Heart right ventricle (tissue), 16 donors: ENCODE measurements at regions not wholly inside any gene's neighbourhood (a gene's known extent, or its start where the extent isn't known, plus 50 kb on each side); places are given as distances from the start of the nearest gene placed in this dataset.
A peak's percentile ranks its signal among the peaks of the same experiment; 100 is the strongest.

Experiments
- ATAC-seq, 8 donors: fragments of 200-7000 bp; cut with Tn5 transposase; one replicate each; pipeline ENCODE4 v1.9.1; 2020; ENCODE audit warnings: mild to moderate bottlenecking in 8 of 8, moderate library complexity in 8 of 8, moderate number of reproducible peaks in 1 of 8
- DNase-seq, 2 donors: peaks; one replicate each; pipeline ENCODE4 v3.0.0-alpha.2; 2020
- H3K27ac ChIP-seq, 10 donors: fragments of 200-600 bp; sonication (generic) in 2 of 10; one replicate each; pipeline versions ENCODE4 v1.5.0 to v1.8.0; 2020 to 2022; ENCODE audit warnings: mild to moderate bottlenecking in 3 of 10
- H3K27me3 ChIP-seq, 7 donors: fragments of 200-600 bp; one replicate each; pipeline ENCODE4 v1.8.0; 2021 to 2022; ENCODE audit warnings: mild to moderate bottlenecking in 2 of 7
- H3K36me3 ChIP-seq, 9 donors: fragments of 200-600 bp; sonication (generic) in 1 of 9; one replicate each; pipeline versions ENCODE4 v1.5.0 to v1.8.0; 2020 to 2022; ENCODE audit warnings: mild to moderate bottlenecking in 2 of 9
- H3K4me1 ChIP-seq, 9 donors: fragments of 200-600 bp; sonication (generic) in 1 of 9; one replicate each; pipeline versions ENCODE4 v1.5.0 to v1.8.0; 2020 to 2022; ENCODE audit warnings: mild to moderate bottlenecking in 4 of 9
- H3K4me3 ChIP-seq, 10 donors: fragments of 200-600 bp; sonication (generic) in 2 of 10; one replicate each; pipeline versions ENCODE4 v1.5.0 to v1.8.0; 2020 to 2022; ENCODE audit warnings: mild to moderate bottlenecking in 7 of 10, moderate library complexity in 2 of 10
- H3K9me3 ChIP-seq, 11 donors: fragments of 200-600 bp in 10 of 11; sonication (generic) in 2 of 11; one replicate each; pipeline versions ENCODE4 v1.5.0 to v1.8.0; 2013 to 2022; ENCODE audit warnings: mild to moderate bottlenecking in 2 of 11, control low read depth in 1 of 11, moderate library complexity in 1 of 11
- WGBS, 2 donors: extraction: QIAGEN DNeasy Blood & Tissue Kit; methylation state at CpG; one replicate each; pipeline ENCODE4 v1.1.7; 2013; ENCODE audit warnings: inconsistent platforms in 1 of 2; 5-methylcytosine and 5-hydroxymethylcytosine counted together
- intact Hi-C, 10 donors: fragments of 100-400 bp; cut with DNase I; formaldehyde crosslinking; loops; one replicate each; pipeline versions ENCODE4 v1.11.1 to v1.14.2; 2022
- TF ChIP-seq, protein P1 (sequence below), 9 donors: fragments of 200-600 bp; sonication (generic) in 2 of 9; IDR thresholded peaks; one replicate each; pipeline versions ENCODE4 v1.5.0 to v1.8.0; 2021 to 2022; ENCODE audit warnings: antibody characterized with exemption in 9 of 9, mild to moderate bottlenecking in 5 of 9, moderate library complexity in 1 of 9
- donor health status: Arrhythmogenic right ventricular cardiomyopathy.
- donor health status: ischemic (EF 13 %, LVEDD 7.1; RV severe dilation, severe dysfunction).
- donor health status: healthy with polysubstance abuse.
- donor health status: DM: no; HTN: yes; CAD: no.
- donor health status: DM: no; HTN: no; CAD: no.
- donor health status: ischemic (EF 25% LVEDD 6.9; RV normal size, moderate dysfunction).
- donor health status: ischemic (EF 25% LVEDD 5.7; RV mildly dilated, moderate dysfunction).
- donor health status: healthy.
- donor health status: DM: yes; HTN: yes; CAD: no.
- donor health status: Ischemic cardiomyopathy.
- donor health status: ischemic (EF 35%, LVEDD 5.7; RV mildly dilated, moderate dysfunction).
- donor health status: nonischemic (EF 11% LVEDD 7.7; RV severe dilation, severe dysfunction).
- donor health status: DM: yes; HTN: yes; CAD: no.
- donor health status: PGD.
- donor health status: ischemic (EF 29% LVEDD 5.4; RV normal size, mild dysfunction).
- donor health status: nonischemic (EF 23%, LVEDD 6.1; RV moderate dilation, normal function).

GRCh38 chr16:58815181-58815888, 81.2 kb upstream of the GOT2 start:
- no peak for DNase-seq
- TF ChIP-seq, protein P1, sequence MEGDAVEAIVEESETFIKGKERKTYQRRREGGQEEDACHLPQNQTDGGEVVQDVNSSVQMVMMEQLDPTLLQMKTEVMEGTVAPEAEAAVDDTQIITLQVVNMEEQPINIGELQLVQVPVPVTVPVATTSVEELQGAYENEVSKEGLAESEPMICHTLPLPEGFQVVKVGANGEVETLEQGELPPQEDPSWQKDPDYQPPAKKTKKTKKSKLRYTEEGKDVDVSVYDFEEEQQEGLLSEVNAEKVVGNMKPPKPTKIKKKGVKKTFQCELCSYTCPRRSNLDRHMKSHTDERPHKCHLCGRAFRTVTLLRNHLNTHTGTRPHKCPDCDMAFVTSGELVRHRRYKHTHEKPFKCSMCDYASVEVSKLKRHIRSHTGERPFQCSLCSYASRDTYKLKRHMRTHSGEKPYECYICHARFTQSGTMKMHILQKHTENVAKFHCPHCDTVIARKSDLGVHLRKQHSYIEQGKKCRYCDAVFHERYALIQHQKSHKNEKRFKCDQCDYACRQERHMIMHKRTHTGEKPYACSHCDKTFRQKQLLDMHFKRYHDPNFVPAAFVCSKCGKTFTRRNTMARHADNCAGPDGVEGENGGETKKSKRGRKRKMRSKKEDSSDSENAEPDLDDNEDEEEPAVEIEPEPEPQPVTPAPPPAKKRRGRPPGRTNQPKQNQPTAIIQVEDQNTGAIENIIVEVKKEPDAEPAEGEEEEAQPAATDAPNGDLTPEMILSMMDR (IDR thresholded peaks at IDR 0.05): no peak
- peak in 5 of 8 donors; percentile 27 to 80 (median 59) for ATAC-seq
- Histone ChIP-seq H3K4me3 (no peak overlapping the region), H3K9me3 (no peaks in the 10 kb centered on the region), H3K36me3 (no peaks in the 10 kb centered on the region), H3K27me3 (no peaks in the 10 kb centered on the region), H3K4me1 (peaks cover 0 to 7% (median 0%) of the 10 kb centered on the region in 9 donors), H3K27ac (no peak overlapping the region)
- intact Hi-C loops: no loop called here
- WGBS, 2 donors: 66 to 71% methylated on average over 7 of the region's 7 CpGs

- WGBS, 2 donors: 0 to 1% methylated on average over 12 of the region's 12 CpGs
- H3K27ac ChIP-seq: peak overlapping the region in 1 of 10 donors; percentile 27
- ATAC-seq: peak; percentile 51 to 83 (median 77)
- TF ChIP-seq, protein P1 (IDR thresholded peaks at IDR 0.05): peak; percentile 56 to 88 (median 86)
- peaks cover 0 to 7% (median 0%) of the 10 kb centered on the region in 9 donors for H3K4me1 ChIP-seq
- no peaks in the 10 kb centered on the region for H3K27me3 ChIP-seq
- intact Hi-C loops: no loop called here
- H3K4me3 ChIP-seq: peak overlapping the region in 7 of 10 donors; percentile 16 to 46 (median 38)
- H3K9me3 ChIP-seq: no peaks in the 10 kb centered on the region
- no peaks in the 10 kb centered on the region for H3K36me3 ChIP-seq
- DNase-seq: peak; percentile 23
These were observed 80.3 kb upstream of the GOT2 start for GRCh38 chr16:58814348-58814801.

DNA sequence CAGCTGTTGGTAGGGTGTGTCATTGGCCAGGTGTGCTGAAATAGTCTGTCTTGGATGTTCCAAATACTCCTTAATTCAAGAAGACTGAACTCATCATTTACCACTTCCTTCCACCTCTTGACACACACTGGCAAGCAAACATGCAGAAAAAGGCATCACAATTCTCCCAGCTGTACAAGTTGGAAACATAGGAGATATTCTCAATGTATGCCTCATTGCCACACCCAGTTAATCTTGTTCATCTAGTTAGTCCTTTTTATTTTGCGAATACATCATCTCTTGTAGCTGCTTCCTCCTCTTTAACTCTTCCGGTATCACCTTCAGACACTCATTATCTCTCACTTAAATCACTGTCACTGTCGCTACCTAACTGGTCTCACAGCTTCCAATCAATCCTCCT, 75.1 kb upstream of the GOT2 start:
- intact Hi-C loops: no loop called here
- no peaks in the 10 kb centered on the region for H3K36me3 ChIP-seq
- no peak for ATAC-seq

DNA sequence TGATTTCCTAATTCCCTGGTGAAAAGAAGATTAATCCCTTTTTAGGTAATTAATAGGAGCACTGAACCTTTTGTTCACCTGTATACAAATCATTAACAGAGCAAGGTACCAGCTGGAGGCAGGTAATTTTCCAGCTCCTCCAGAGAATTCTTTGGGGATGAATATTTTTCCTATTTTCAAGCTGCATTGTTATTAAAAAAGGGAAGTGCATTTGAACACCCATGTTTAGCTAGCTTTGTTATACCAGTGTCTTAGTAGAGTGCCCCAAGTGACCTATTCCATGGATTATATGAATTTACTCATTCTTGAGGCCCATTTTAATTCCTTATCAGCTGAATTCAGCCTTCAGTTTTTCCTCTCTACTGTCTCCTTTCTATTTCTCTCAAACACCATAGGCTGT, 73.2 kb upstream of the GOT2 start:
- Histone ChIP-seq H3K9me3 (peaks cover 0 to 10% (median 0%) of the 10 kb centered on the region in 11 donors), H3K36me3 (no peaks in the 10 kb centered on the region), H3K27ac (no peak overlapping the region), H3K4me1 (no peaks in the 10 kb centered on the region), H3K4me3 (no peak overlapping the region), H3K27me3 (no peaks in the 10 kb centered on the region)
- DNase-seq: no peak
- intact Hi-C loops: no loop called here
- ATAC-seq: no peak
- TF ChIP-seq, protein P1 (IDR thresholded peaks at IDR 0.05): no peak

More for the DNA sequence above, 75.1 kb upstream of the GOT2 start:
- no peak overlapping the region for H3K4me3 ChIP-seq
- no peaks in the 10 kb centered on the region for H3K27me3 ChIP-seq
- DNase-seq: no peak
- H3K4me1 ChIP-seq: no peaks in the 10 kb centered on the region
- 85 to 86% methylated on average over 3 of the region's 3 CpGs for WGBS, 2 donors
- no peak overlapping the region for H3K27ac ChIP-seq
- no peaks in the 10 kb centered on the region for H3K9me3 ChIP-seq
- TF ChIP-seq, protein P1 (IDR thresholded peaks at IDR 0.05): no peak
